K562 (cell line): ENCODE measurements at regions not wholly inside any gene's neighbourhood (a gene's known extent, or its start where the extent isn't known, plus 50 kb on each side); places are given as distances from the start of the nearest gene placed in this dataset.

Experiments
- BACH1 ChIP-seq: fragments of 200-800 bp; sonication (Bioruptor generic); IDR thresholded peaks from 2 replicates; pipeline ENCODE4 v1.6.1; 2016; ENCODE audit warnings: missing genetic modification characterization, missing compliant biosample characterization
- MAFK ChIP-seq: IDR thresholded peaks from 2 replicates; pipeline ENCODE4 v1.6.1; 2011; ENCODE audit warnings: low read length, improper control_type of control experiment
- MGA ChIP-seq: fragments of 450-650 bp; IDR thresholded peaks from 2 replicates; pipeline ENCODE4 v1.6.1; 2016; ENCODE audit warnings: mild to moderate bottlenecking, moderate library complexity
- NFE2 ChIP-seq: IDR thresholded peaks from 2 replicates; pipeline ENCODE4 v1.6.1; 2014; ENCODE audit warnings: antibody characterized with exemption, low read depth
- NR1H2 ChIP-seq: sonication (generic); formaldehyde crosslinking; IDR thresholded peaks from 2 replicates; pipeline ENCODE4 v1.4.0; 2020; ENCODE audit warnings: mild to moderate bottlenecking, missing genetic modification reagents
- ZBTB17 ChIP-seq: fragments of 450-650 bp; formaldehyde crosslinking; IDR thresholded peaks from 2 replicates; pipeline ENCODE4 v1.4.0; 2020; ENCODE audit warnings: mild to moderate bottlenecking
- ZNF696 ChIP-seq: fragments of 250-450 bp; sonication (Bioruptor Pico); conservative IDR thresholded peaks from 2 replicates; pipeline ENCODE4 v1.4.0; 2020; ENCODE audit warnings: mild to moderate bottlenecking, moderate library complexity
- ZNF76 ChIP-seq: fragments of 250-450 bp; sonication (Bioruptor Pico); IDR thresholded peaks from 2 replicates; pipeline ENCODE4 v1.4.0; 2020; ENCODE audit warnings: mild to moderate bottlenecking, moderate library complexity, borderline replicate concordance
- TF ChIP-seq, protein P1 (sequence below), 2 experiments: fragments of 450-650 bp; formaldehyde crosslinking in 1 of 2; IDR thresholded peaks; 2 replicates each; pipeline versions ENCODE4 v1.4.0 to v1.6.1; 2014 to 2020; ENCODE audit warnings: mild to moderate bottlenecking in 2 of 2, borderline replicate concordance in 1 of 2, low read depth in 1 of 2

GRCh38 chr15:39455471-39455991, 125.3 kb upstream of the THBS1 start (continued):
- TF ChIP-seq MGA (peak; percentile 36; the same call in 1 of the 2 replicates), ZBTB17 (no peak), NR1H2 (CRISPR knock-in tag) (no peak), BACH1 (tag) (peak; percentile 92), MAFK (peak; percentile 92), ZNF696 (CRISPR knock-in tag) (no peak), NFE2 (peak; percentile 97), ZNF76 (CRISPR knock-in tag) (no peak)
- TF ChIP-seq, protein P1, sequence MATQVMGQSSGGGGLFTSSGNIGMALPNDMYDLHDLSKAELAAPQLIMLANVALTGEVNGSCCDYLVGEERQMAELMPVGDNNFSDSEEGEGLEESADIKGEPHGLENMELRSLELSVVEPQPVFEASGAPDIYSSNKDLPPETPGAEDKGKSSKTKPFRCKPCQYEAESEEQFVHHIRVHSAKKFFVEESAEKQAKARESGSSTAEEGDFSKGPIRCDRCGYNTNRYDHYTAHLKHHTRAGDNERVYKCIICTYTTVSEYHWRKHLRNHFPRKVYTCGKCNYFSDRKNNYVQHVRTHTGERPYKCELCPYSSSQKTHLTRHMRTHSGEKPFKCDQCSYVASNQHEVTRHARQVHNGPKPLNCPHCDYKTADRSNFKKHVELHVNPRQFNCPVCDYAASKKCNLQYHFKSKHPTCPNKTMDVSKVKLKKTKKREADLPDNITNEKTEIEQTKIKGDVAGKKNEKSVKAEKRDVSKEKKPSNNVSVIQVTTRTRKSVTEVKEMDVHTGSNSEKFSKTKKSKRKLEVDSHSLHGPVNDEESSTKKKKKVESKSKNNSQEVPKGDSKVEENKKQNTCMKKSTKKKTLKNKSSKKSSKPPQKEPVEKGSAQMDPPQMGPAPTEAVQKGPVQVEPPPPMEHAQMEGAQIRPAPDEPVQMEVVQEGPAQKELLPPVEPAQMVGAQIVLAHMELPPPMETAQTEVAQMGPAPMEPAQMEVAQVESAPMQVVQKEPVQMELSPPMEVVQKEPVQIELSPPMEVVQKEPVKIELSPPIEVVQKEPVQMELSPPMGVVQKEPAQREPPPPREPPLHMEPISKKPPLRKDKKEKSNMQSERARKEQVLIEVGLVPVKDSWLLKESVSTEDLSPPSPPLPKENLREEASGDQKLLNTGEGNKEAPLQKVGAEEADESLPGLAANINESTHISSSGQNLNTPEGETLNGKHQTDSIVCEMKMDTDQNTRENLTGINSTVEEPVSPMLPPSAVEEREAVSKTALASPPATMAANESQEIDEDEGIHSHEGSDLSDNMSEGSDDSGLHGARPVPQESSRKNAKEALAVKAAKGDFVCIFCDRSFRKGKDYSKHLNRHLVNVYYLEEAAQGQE (IDR thresholded peaks at IDR 0.05; ENCODE audit: borderline replicate concordance) = no peak
- TF ChIP-seq, protein P1 (CRISPR knock-in tag; IDR thresholded peaks at IDR 0.05; ENCODE audit: low read depth) = no peak
